Neural progenitor cell (in vitro differentiated cells): ENCODE measurements at regions not wholly inside any gene's neighbourhood (a gene's known extent, or its start where the extent isn't known, plus 50 kb on each side); places are given as distances from the start of the nearest gene placed in this dataset.
A peak's percentile ranks its signal among the peaks of the same experiment; 100 is the strongest.

Source experiments
- DNase-seq: peaks from one replicate; pipeline ENCODE4 v3.0.0-alpha.2; 2016; ENCODE audit warnings: low spot score
- H2AFZ ChIP-seq: fragments of 200-600 bp; sonication (generic); replicated peaks from 2 replicates; pipeline ENCODE4 v1.6.1; 2016; ENCODE audit warnings: antibody characterized with exemption
- H3F3A ChIP-seq: fragments of 200-600 bp; sonication (generic); 2 replicates; pipeline ENCODE4 v1.6.1; 2016; ENCODE audit warnings: antibody characterized with exemption, low read depth
- H3K27ac ChIP-seq: fragments of 200-600 bp; sonication (generic); 2 replicates; pipeline ENCODE4 v1.5.1; 2016; ENCODE audit warnings: mild to moderate bottlenecking
- H3K27me3 ChIP-seq: fragments of 200-600 bp; sonication (generic); 2 replicates; pipeline ENCODE4 v1.6.1; 2016; ENCODE audit warnings: mild to moderate bottlenecking, moderate library complexity
- H3K36me3 ChIP-seq: fragments of 200-600 bp; sonication (generic); 2 replicates; pipeline ENCODE4 v1.5.1; 2016
- H3K4me1 ChIP-seq: fragments of 200-600 bp; sonication (generic); 2 replicates; pipeline ENCODE4 v1.6.1; 2016; ENCODE audit warnings: mixed run types
- H3K4me2 ChIP-seq: fragments of 200-600 bp; sonication (generic); 2 replicates; pipeline ENCODE4 v1.6.1; 2016
- H3K4me3 ChIP-seq: fragments of 200-600 bp; sonication (generic); 2 replicates; pipeline ENCODE4 v1.5.1; 2016
- H3K79me2 ChIP-seq: fragments of 200-600 bp; sonication (generic); 2 replicates; pipeline ENCODE4 v1.6.1; 2016; ENCODE audit warnings: low read depth
- H3K9ac ChIP-seq: fragments of 200-600 bp; sonication (generic); 2 replicates; pipeline ENCODE4 v1.6.1; 2016
- H3K9me3 ChIP-seq: fragments of 200-600 bp; sonication (generic); 2 replicates; pipeline ENCODE4 v1.5.1; 2016; ENCODE audit warnings: low read depth
- H4K20me1 ChIP-seq: fragments of 200-600 bp; sonication (generic); 2 replicates; pipeline ENCODE4 v1.6.1; 2016; ENCODE audit warnings: low read depth
- H3K27ac Mint-ChIP-seq: 3 replicates; pipeline ENCODE4 v1.8.0; 2021; ENCODE audit warnings: mixed read lengths
- H3K27me3 Mint-ChIP-seq: 2 replicates; pipeline ENCODE4 v1.8.0; 2022; ENCODE audit warnings: low read depth, mild to moderate bottlenecking, inconsistent platforms, moderate library complexity, mixed read lengths; ENCODE audit not compliant: insufficient read depth
- H3K36me3 Mint-ChIP-seq: 3 replicates; pipeline ENCODE4 v1.8.0; 2021; ENCODE audit warnings: mixed read lengths
- H3K4me1 Mint-ChIP-seq: 3 replicates; pipeline ENCODE4 v1.8.0; 2021; ENCODE audit warnings: mixed read lengths
- H3K4me3 Mint-ChIP-seq: 3 replicates; pipeline ENCODE4 v1.8.0; 2021; ENCODE audit warnings: mild to moderate bottlenecking, moderate library complexity, mixed read lengths
- H3K9me3 Mint-ChIP-seq: 3 replicates; pipeline ENCODE4 v1.8.0; 2020; ENCODE audit warnings: mixed read lengths
- CTCF ChIP-seq: fragments of 200-600 bp; sonication (generic); IDR thresholded peaks from 2 replicates; pipeline ENCODE4 v1.5.1; 2017; ENCODE audit warnings: antibody characterized with exemption, mild to moderate bottlenecking
- EZH2 ChIP-seq: fragments of 200-600 bp; sonication (generic); IDR thresholded peaks from 2 replicates; pipeline ENCODE4 v1.6.1; 2017; ENCODE audit warnings: antibody characterized with exemption, mild to moderate bottlenecking, moderate library complexity
- EZH2phosphoT487 ChIP-seq: fragments of 200-600 bp; sonication (generic); IDR thresholded peaks from 2 replicates; pipeline ENCODE4 v1.6.1; 2017; ENCODE audit warnings: antibody characterized with exemption

- H4K20me1 ChIP-seq, result no peaks in the 10 kb centered on the region
- peaks cover 20% of the 10 kb centered on the region for H3F3A ChIP-seq
- peaks cover 42% of the 10 kb centered on the region for H3K4me1 Mint-ChIP-seq
- peaks cover 2% of the 10 kb centered on the region for H3K36me3 Mint-ChIP-seq
- no peak overlapping the region for H3K4me3 Mint-ChIP-seq
- TF ChIP-seq EZH2, result no peak
- TF ChIP-seq EZH2phosphoT487, result no peak
- no peak for TF ChIP-seq CTCF
- peak; percentile 44 for DNase-seq
- H3K36me3 ChIP-seq, result no peaks in the 10 kb centered on the region
- H3K9me3 ChIP-seq, result no peaks in the 10 kb centered on the region
- H3K27ac Mint-ChIP-seq, result no peak overlapping the region
- no peaks in the 10 kb centered on the region for H3K79me2 ChIP-seq
- no peak overlapping the region for H2AFZ ChIP-seq
- H3K27me3 ChIP-seq, result no peaks in the 10 kb centered on the region
- H3K27ac ChIP-seq, result no peak overlapping the region
- H3K27me3 Mint-ChIP-seq, result peaks cover 5% of the 10 kb centered on the region
- no peak overlapping the region for H3K4me3 ChIP-seq
- H3K9me3 Mint-ChIP-seq, result no peaks in the 10 kb centered on the region
- H3K4me2 ChIP-seq, result peak overlapping the region; percentile 25
- H3K9ac ChIP-seq, result no peak overlapping the region
- H3K4me1 ChIP-seq, result peaks cover 28% of the 10 kb centered on the region
Measured at GRCh38 chr5:168047669-168048111, 243.8 kb upstream of the WWC1 start.

- H3K4me3 Mint-ChIP-seq, result no peak overlapping the region
- H3K4me1 ChIP-seq, result peaks cover 25% of the 10 kb centered on the region
- no peak overlapping the region for H2AFZ ChIP-seq
- no peak overlapping the region for H3K4me2 ChIP-seq
- H3K27me3 Mint-ChIP-seq, result peaks cover 5% of the 10 kb centered on the region
- no peaks in the 10 kb centered on the region for H3K79me2 ChIP-seq
- H3K4me3 ChIP-seq, result no peak overlapping the region
- no peak for DNase-seq
- no peaks in the 10 kb centered on the region for H3K36me3 ChIP-seq
- H3K27ac ChIP-seq, result no peak overlapping the region
- H3K9me3 Mint-ChIP-seq, result no peaks in the 10 kb centered on the region
- peaks cover 20% of the 10 kb centered on the region for H3F3A ChIP-seq
- H3K9ac ChIP-seq, result no peak overlapping the region
- H3K4me1 Mint-ChIP-seq, result peaks cover 42% of the 10 kb centered on the region
- no peak overlapping the region for H3K27ac Mint-ChIP-seq
- TF ChIP-seq EZH2 (no peak), EZH2phosphoT487 (no peak), CTCF (no peak)
- H4K20me1 ChIP-seq, result no peaks in the 10 kb centered on the region
- no peaks in the 10 kb centered on the region for H3K27me3 ChIP-seq
- H3K9me3 ChIP-seq, result no peaks in the 10 kb centered on the region
- peaks cover 3% of the 10 kb centered on the region for H3K36me3 Mint-ChIP-seq
Measured at GRCh38 chr5:168048486-168048885, 243.0 kb upstream of the WWC1 start.

- Mint-ChIP-seq H3K27ac (no peak overlapping the region), H3K27me3 (peaks cover 2% of the 10 kb centered on the region), H3K36me3 (peaks cover 8% of the 10 kb centered on the region), H3K4me1 (peaks cover 19% of the 10 kb centered on the region), H3K4me3 (no peak overlapping the region), H3K9me3 (peaks cover 9% of the 10 kb centered on the region)
- no peaks in the 10 kb centered on the region for H3K9me3 ChIP-seq
- H3K9ac ChIP-seq, result no peak overlapping the region
- no peak for DNase-seq
- H3K36me3 ChIP-seq, result no peaks in the 10 kb centered on the region
- no peaks in the 10 kb centered on the region for H3K79me2 ChIP-seq
- peaks cover 11% of the 10 kb centered on the region for H3F3A ChIP-seq
- no peak for TF ChIP-seq EZH2phosphoT487
- TF ChIP-seq EZH2, result no peak
- TF ChIP-seq CTCF, result no peak
- no peaks in the 10 kb centered on the region for H3K27me3 ChIP-seq
- H3K4me3 ChIP-seq, result no peak overlapping the region
- peaks cover 6% of the 10 kb centered on the region for H3K4me1 ChIP-seq
- no peak overlapping the region for H3K4me2 ChIP-seq
- H4K20me1 ChIP-seq, result no peaks in the 10 kb centered on the region
- no peak overlapping the region for H3K27ac ChIP-seq
- H2AFZ ChIP-seq, result no peak overlapping the region
Measured at GRCh38 chr5:168052686-168053085, 238.8 kb upstream of the WWC1 start.
